GM23248 (cell line): ENCODE measurements at regions not wholly inside any gene's neighbourhood (a gene's known extent, or its start where the extent isn't known, plus 50 kb on each side); places are given as distances from the start of the nearest gene placed in this dataset.

Source experiments
- EZH2 ChIP-seq: fragments of 200-600 bp; sonication (generic); IDR thresholded peaks from 2 replicates; pipeline ENCODE4 v1.6.1; 2018; ENCODE audit warnings: antibody characterized with exemption, mild to moderate bottlenecking; ENCODE audit not compliant: insufficient read depth, poor library complexity, severe bottlenecking
- EZH2phosphoT487 ChIP-seq: fragments of 200-600 bp; sonication (generic); IDR thresholded peaks from 2 replicates; pipeline ENCODE4 v1.6.1; 2018; ENCODE audit warnings: antibody characterized with exemption, moderate library complexity, mild to moderate bottlenecking, low read depth; ENCODE audit not compliant: insufficient read depth

- no peak for TF ChIP-seq EZH2phosphoT487
- no peak for TF ChIP-seq EZH2
Measured at GRCh38 chr7:25786936-25787335, 365.1 kb upstream of the NFE2L3 start.
